HepG2 (cell line): ENCODE measurements at regions not wholly inside any gene's neighbourhood (a gene's known extent, or its start where the extent isn't known, plus 50 kb on each side); places are given as distances from the start of the nearest gene placed in this dataset.

Experiments used
- ATAC-seq: fragments of 200-7000 bp; cut with Tn5 transposase; 3 replicates; pipeline ENCODE4 v1.9.1; 2020; ENCODE audit warnings: mild to moderate bottlenecking, moderate library complexity
- BruUV-seq: library from RNA; stranded (reverse); fragments of 400-500 nt; replicated peaks from 2 replicates; lab custom pipeline; 2021; lab: Mats Ljungman, UMichigan
- CTCF ChIA-PET: fragments of 300-600 bp; formaldehyde crosslinking; extraction: SDS; loops from one replicate; lab custom pipeline; 2021; ENCODE audit warnings: low total read pairs, inconsistent platforms, low intra/inter-chr PET ratio; lab: Yijun Ruan, JAX
- POLR2A ChIA-PET: fragments of 350-600 bp; sonication (Branson Sonifier 250); formaldehyde crosslinking; loops from one replicate; lab custom pipeline; 2020; ENCODE audit warnings: antibody characterized with exemption, inconsistent platforms; lab: Yijun Ruan, JAX
- DNase-seq: peaks from one replicate; pipeline ENCODE4 v3.0.0-alpha.2; 2015; ENCODE audit warnings: low spot score
- FAIRE-seq: peaks from 3 replicates; lab custom pipeline; 2011; peaks lifted over from hg19 to GRCh38; lab: Jason Lieb, UNC
- H2AFZ ChIP-seq: one replicate; pipeline ENCODE4 v1.6.1; 2011; ENCODE audit warnings: low read length, inconsistent platforms
- H3K27ac ChIP-seq: fragments of 300-600 bp; 3 replicates; pipeline ENCODE4 v1.8.0; 2011; ENCODE audit warnings: mixed run types, mild to moderate bottlenecking, mixed read lengths, low read length, inconsistent platforms; ENCODE audit not compliant: insufficient read depth; ENCODE audit errors: extremely low read length
- H3K27me3 ChIP-seq, 2 experiments: fragments of 200-600 bp in 1 of 2; 2 replicates in 1 of 2; 3 replicates in 1 of 2; pipeline versions ENCODE4 v1.6.0 to v1.8.0; 2011; ENCODE audit warnings: low read length in 2 of 2, mild to moderate bottlenecking in 2 of 2, moderate library complexity in 2 of 2, inconsistent platforms in 1 of 2; ENCODE audit not compliant: insufficient read depth in 2 of 2, control insufficient read depth in 1 of 2
- H3K36me3 ChIP-seq, 2 experiments: fragments of 200-600 bp in 1 of 2; replicated peaks in 1 of 2; 2 replicates in 1 of 2; 3 replicates in 1 of 2; pipeline versions ENCODE4 v1.5.1 to v1.8.0; 2011; ENCODE audit warnings: low read length in 2 of 2, inconsistent platforms in 1 of 2; ENCODE audit not compliant: insufficient read depth in 2 of 2, control insufficient read depth in 1 of 2
- H3K4me1 ChIP-seq: 2 replicates; pipeline ENCODE4 v1.5.1; 2012; ENCODE audit warnings: low read length, inconsistent platforms; ENCODE audit not compliant: insufficient read depth
- H3K4me2 ChIP-seq: 2 replicates; pipeline ENCODE4 v1.6.0; 2011; ENCODE audit warnings: low read depth, low read length, inconsistent platforms
- H3K4me3 ChIP-seq, 3 experiments: fragments of 200-600 bp in 1 of 3; sonication (generic), shearing (Covaris generic) in 1 of 3; replicated peaks in 1 of 3; 2 replicates each; pipeline ENCODE4 v1.5.1; 2011 to 2016; ENCODE audit warnings: low read length in 3 of 3, inconsistent platforms in 2 of 3, low read depth in 2 of 3, mild to moderate bottlenecking in 2 of 3, control low read depth in 1 of 3, mixed read lengths in 1 of 3; ENCODE audit not compliant: insufficient read depth in 1 of 3
- H3K79me2 ChIP-seq: one replicate; pipeline ENCODE4 v1.6.1; 2011; ENCODE audit warnings: low read length, inconsistent platforms; ENCODE audit not compliant: insufficient read depth
- H3K9ac ChIP-seq: 2 replicates; pipeline ENCODE4 v1.6.0; 2011; ENCODE audit warnings: mild to moderate bottlenecking, low read depth, low read length, inconsistent platforms; ENCODE audit not compliant: insufficient read depth
- H3K9me3 ChIP-seq: 2 replicates; pipeline ENCODE4 v1.5.1; 2012; ENCODE audit warnings: mild to moderate bottlenecking, low read length
- H4K20me1 ChIP-seq: 2 replicates; pipeline ENCODE4 v1.6.0; 2011; ENCODE audit warnings: inconsistent platforms, mild to moderate bottlenecking, low read length, moderate library complexity; ENCODE audit not compliant: insufficient read depth
- AGO2 ChIP-seq: fragments of 200-400 bp; formaldehyde crosslinking; optimal IDR thresholded peaks from 2 replicates; pipeline ENCODE3; 2017; ENCODE audit warnings: mild to moderate bottlenecking, low read depth, low read length, moderate library complexity
- NFE2 ChIP-seq: sonication (generic); formaldehyde crosslinking; IDR thresholded peaks from 2 replicates; pipeline ENCODE4 v1.4.0; 2020; ENCODE audit warnings: missing genetic modification reagents
- NFKB2 ChIP-seq: sonication (generic); formaldehyde crosslinking; IDR thresholded peaks from 2 replicates; pipeline ENCODE4 v1.4.0; 2020; ENCODE audit warnings: missing genetic modification reagents, borderline replicate concordance
- POLR2AphosphoS5 ChIP-seq: IDR thresholded peaks from 2 replicates; pipeline ENCODE4 v1.6.1; 2012; ENCODE audit warnings: low read depth, low read length
- SALL1 ChIP-seq: sonication (generic); formaldehyde crosslinking; IDR thresholded peaks from 2 replicates; pipeline ENCODE4 v1.8.0; 2022; ENCODE audit warnings: mild to moderate bottlenecking, missing genetic modification reagents
- ZBTB4 ChIP-seq: sonication (generic); formaldehyde crosslinking; IDR thresholded peaks from 2 replicates; pipeline ENCODE4 v1.4.0; 2020; ENCODE audit warnings: missing genetic modification reagents, mild to moderate bottlenecking, borderline replicate concordance
- ZBTB49 ChIP-seq: sonication (generic); formaldehyde crosslinking; IDR thresholded peaks from 2 replicates; pipeline ENCODE4 v1.4.0; 2020; ENCODE audit warnings: missing genetic modification reagents, borderline replicate concordance
- ZNF136 ChIP-seq: sonication (generic); formaldehyde crosslinking; IDR thresholded peaks from 2 replicates; pipeline ENCODE4 v1.8.1; 2022; ENCODE audit warnings: low read depth, mild to moderate bottlenecking, moderate library complexity, missing genetic modification reagents
- ZSCAN9 ChIP-seq: IDR thresholded peaks from 2 replicates; pipeline ENCODE4 v1.6.1; 2016; ENCODE audit warnings: borderline replicate concordance
- WGBS: methylation state at CpG from one replicate; pipeline ENCODE4 v1.1.6; 2017; ENCODE audit warnings: low lambda C conversion rate; 5-methylcytosine and 5-hydroxymethylcytosine counted together
- in situ Hi-C: cut with HindIII; loops from 2 replicates; pipeline ENCODE4 v1.10.0; 2017; ENCODE audit warnings: low pct_unique_long_range_greater_than_20kb; ENCODE audit not compliant: extremely low pct_ligation_motif_present
- intact Hi-C: fragments of 100-400 bp; cut with micrococcal nuclease; formaldehyde crosslinking; loops from one replicate; pipeline ENCODE4 v1.10.0; 2022; ENCODE audit not compliant: unreplicated experiment

DNA sequence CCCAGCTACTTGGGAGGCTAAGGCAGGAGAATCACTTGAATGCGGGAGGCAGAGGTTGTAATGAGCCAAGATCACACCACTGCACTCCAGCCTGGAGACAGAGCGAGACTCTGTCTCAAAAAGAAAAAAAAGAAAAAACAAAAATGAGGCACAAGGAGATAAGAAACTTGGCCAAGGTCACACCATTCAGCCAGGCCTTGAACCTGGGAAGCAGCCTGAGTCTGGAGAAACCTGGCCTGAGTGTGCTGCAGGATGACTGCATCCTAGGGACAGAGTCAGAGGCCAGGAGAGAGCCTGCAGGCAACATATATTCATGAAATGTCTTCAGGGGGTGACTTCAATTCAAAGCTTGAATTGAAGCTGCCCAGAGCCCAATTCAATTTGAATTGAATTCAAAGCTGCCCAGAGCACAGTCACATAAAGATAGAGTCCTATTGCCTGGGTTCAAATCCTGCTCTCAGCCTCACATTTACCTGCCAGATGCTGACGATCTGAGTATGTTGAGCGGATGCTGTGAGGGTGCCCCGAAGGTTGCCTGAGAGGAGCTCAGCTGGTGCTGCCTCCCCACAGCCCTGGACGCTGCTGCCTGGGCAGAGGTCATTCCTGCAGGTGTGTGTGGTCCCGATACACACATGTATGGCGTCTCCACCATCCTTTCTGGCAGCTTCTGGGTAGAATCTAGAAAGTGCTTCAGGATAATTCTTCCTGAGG is 307.7 kb downstream of the AJAP1 start:
- POLR2A ChIA-PET = no interaction called here
- FAIRE-seq (no peak), ATAC-seq (no peak), DNase-seq (no peak)
- H3K27ac ChIP-seq = no peak overlapping the region
- no peaks in the 10 kb centered on the region for H3K36me3 ChIP-seq
- no peaks in the 10 kb centered on the region for H3K4me1 ChIP-seq
- CTCF ChIA-PET = no interaction called here
- H4K20me1 ChIP-seq = no peaks in the 10 kb centered on the region
- BruUV-seq = no TSS peak
- intact Hi-C loops (no loop called here), in situ Hi-C loops (no loop called here)
- H3K9ac ChIP-seq = no peak overlapping the region
- no peak for TF ChIP-seq AGO2
- TF ChIP-seq NFE2 = no peak
- no peak for TF ChIP-seq ZBTB4
- no peak for TF ChIP-seq ZBTB49 (CRISPR knock-in tag)
- TF ChIP-seq ZSCAN9 (CRISPR knock-in tag) = no peak
- no peak for TF ChIP-seq POLR2AphosphoS5
- no peak for TF ChIP-seq NFKB2 (CRISPR knock-in tag)
- no peak for TF ChIP-seq SALL1 (CRISPR knock-in tag)
- TF ChIP-seq ZNF136 (CRISPR knock-in tag) = no peak
- peaks cover 9% of the 10 kb centered on the region for H3K9me3 ChIP-seq
- H3K79me2 ChIP-seq = no peaks in the 10 kb centered on the region
- no peaks in the 10 kb centered on the region; a peak in 2 of 5 replicates for H3K27me3 ChIP-seq
- no peak overlapping the region for H3K4me2 ChIP-seq
- no peak overlapping the region for H3K4me3 ChIP-seq
- no peak overlapping the region for H2AFZ ChIP-seq
- whole genome bisulfite sequencing = 34% methylated on average over 4 of the region's 8 CpGs
